DND-41 (cell line): ENCODE measurements at regions not wholly inside any gene's neighbourhood (a gene's known extent, or its start where the extent isn't known, plus 50 kb on each side); places are given as distances from the start of the nearest gene placed in this dataset.

ENCODE experiments used
- ATAC-seq: fragments of 200-7000 bp; cut with Tn5 transposase; 3 replicates; pipeline ENCODE4 v1.9.1; 2021; ENCODE audit warnings: low read depth; ENCODE audit not compliant: insufficient read depth
- DNase-seq: peaks from one replicate; pipeline ENCODE4 v3.0.0-alpha.2; 2020
- H2AFZ ChIP-seq: 2 replicates; pipeline ENCODE4 v1.6.0; 2012; ENCODE audit warnings: low read depth, low read length
- H3K27ac ChIP-seq: 2 replicates; pipeline ENCODE4 v1.5.1; 2012; ENCODE audit warnings: low read length, inconsistent platforms
- H3K27me3 ChIP-seq: fragments of 200-600 bp; sonication (generic); 2 replicates; pipeline ENCODE4 v1.6.0; 2012; ENCODE audit warnings: low read length, mild to moderate bottlenecking, inconsistent platforms; ENCODE audit not compliant: insufficient read depth, poor library complexity
- H3K36me3 ChIP-seq: 2 replicates; pipeline ENCODE4 v1.5.1; 2012; ENCODE audit warnings: low read length, inconsistent platforms; ENCODE audit not compliant: insufficient read depth
- H3K4me1 ChIP-seq: 2 replicates; pipeline ENCODE4 v1.5.1; 2012; ENCODE audit warnings: mild to moderate bottlenecking, low read length; ENCODE audit not compliant: insufficient read depth
- H3K4me2 ChIP-seq: 2 replicates; pipeline ENCODE4 v1.6.0; 2012; ENCODE audit warnings: mild to moderate bottlenecking, moderate library complexity, low read length, inconsistent platforms; ENCODE audit not compliant: insufficient read depth
- H3K4me3 ChIP-seq, 2 experiments: fragments of 200-600 bp in 1 of 2; shearing (Covaris generic) in 1 of 2; 2 replicates each; pipeline ENCODE4 v1.5.1; 2012 to 2016; ENCODE audit warnings: inconsistent platforms in 2 of 2, low read length in 2 of 2, mild to moderate bottlenecking in 2 of 2, low read depth in 1 of 2, moderate library complexity in 1 of 2
- H3K79me2 ChIP-seq: 2 replicates; pipeline ENCODE4 v1.6.0; 2012; ENCODE audit warnings: low read length, inconsistent platforms; ENCODE audit not compliant: insufficient read depth
- H3K9ac ChIP-seq: 2 replicates; pipeline ENCODE4 v1.6.0; 2012; ENCODE audit warnings: low read depth, mild to moderate bottlenecking, inconsistent platforms, low read length, moderate library complexity
- H3K9me3 ChIP-seq: 2 replicates; pipeline ENCODE4 v1.5.1; 2012; ENCODE audit warnings: low read length, moderate library complexity, mild to moderate bottlenecking, inconsistent platforms; ENCODE audit not compliant: insufficient read depth, severe bottlenecking
- H4K20me1 ChIP-seq: 2 replicates; pipeline ENCODE4 v1.6.0; 2012; ENCODE audit warnings: low read length; ENCODE audit not compliant: insufficient read depth
- EZH2 ChIP-seq: IDR thresholded peaks from 3 replicates; pipeline ENCODE4 v1.6.1; 2012; ENCODE audit warnings: borderline replicate concordance, low read depth, mild to moderate bottlenecking, moderate library complexity, low read length, inconsistent platforms; ENCODE audit not compliant: severe bottlenecking
- TF ChIP-seq, protein P1 (sequence below): IDR thresholded peaks from 2 replicates; pipeline ENCODE4 v1.5.1; 2012; ENCODE audit warnings: borderline replicate concordance, low read length, moderate library complexity, mild to moderate bottlenecking; ENCODE audit not compliant: poor library complexity, severe bottlenecking; ENCODE audit errors: extremely low read depth

DNA sequence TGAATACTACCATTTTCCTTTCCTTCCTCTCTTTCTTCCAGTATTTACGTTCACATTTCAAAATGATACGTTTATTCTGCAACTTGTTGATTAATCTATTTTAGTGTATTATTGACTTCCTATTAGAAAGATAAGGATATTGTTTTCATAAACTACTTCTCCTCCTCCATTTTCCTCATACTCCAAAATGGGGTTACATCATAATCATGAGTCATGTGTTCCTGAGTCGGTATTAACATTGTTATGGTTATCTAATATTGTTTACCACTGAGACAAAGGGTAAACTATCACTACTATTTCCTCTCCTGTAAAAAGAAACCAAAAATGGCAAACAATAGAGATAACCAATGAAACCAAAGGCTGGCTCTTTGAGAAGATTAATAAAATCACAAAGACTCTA lies 126.5 kb upstream of the CDYL start:
- TF ChIP-seq, protein P1, sequence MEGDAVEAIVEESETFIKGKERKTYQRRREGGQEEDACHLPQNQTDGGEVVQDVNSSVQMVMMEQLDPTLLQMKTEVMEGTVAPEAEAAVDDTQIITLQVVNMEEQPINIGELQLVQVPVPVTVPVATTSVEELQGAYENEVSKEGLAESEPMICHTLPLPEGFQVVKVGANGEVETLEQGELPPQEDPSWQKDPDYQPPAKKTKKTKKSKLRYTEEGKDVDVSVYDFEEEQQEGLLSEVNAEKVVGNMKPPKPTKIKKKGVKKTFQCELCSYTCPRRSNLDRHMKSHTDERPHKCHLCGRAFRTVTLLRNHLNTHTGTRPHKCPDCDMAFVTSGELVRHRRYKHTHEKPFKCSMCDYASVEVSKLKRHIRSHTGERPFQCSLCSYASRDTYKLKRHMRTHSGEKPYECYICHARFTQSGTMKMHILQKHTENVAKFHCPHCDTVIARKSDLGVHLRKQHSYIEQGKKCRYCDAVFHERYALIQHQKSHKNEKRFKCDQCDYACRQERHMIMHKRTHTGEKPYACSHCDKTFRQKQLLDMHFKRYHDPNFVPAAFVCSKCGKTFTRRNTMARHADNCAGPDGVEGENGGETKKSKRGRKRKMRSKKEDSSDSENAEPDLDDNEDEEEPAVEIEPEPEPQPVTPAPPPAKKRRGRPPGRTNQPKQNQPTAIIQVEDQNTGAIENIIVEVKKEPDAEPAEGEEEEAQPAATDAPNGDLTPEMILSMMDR: no peak
- no peak for TF ChIP-seq EZH2
- no peak overlapping the region for H2AFZ ChIP-seq
- H3K27me3 ChIP-seq: peaks cover 2% of the 10 kb centered on the region
- peaks cover 7% of the 10 kb centered on the region; the same call in 1 of the 2 replicates for H3K4me1 ChIP-seq
- no peaks in the 10 kb centered on the region for H3K79me2 ChIP-seq
- ATAC-seq: no peak
- H3K27ac ChIP-seq: no peak overlapping the region
- no peak overlapping the region for H3K4me2 ChIP-seq
- no peak overlapping the region for H3K9ac ChIP-seq
- no peaks in the 10 kb centered on the region for H3K9me3 ChIP-seq
- no peak overlapping the region for H3K4me3 ChIP-seq
- H4K20me1 ChIP-seq: no peaks in the 10 kb centered on the region
- no peak for DNase-seq
- H3K36me3 ChIP-seq: no peaks in the 10 kb centered on the region

DNA sequence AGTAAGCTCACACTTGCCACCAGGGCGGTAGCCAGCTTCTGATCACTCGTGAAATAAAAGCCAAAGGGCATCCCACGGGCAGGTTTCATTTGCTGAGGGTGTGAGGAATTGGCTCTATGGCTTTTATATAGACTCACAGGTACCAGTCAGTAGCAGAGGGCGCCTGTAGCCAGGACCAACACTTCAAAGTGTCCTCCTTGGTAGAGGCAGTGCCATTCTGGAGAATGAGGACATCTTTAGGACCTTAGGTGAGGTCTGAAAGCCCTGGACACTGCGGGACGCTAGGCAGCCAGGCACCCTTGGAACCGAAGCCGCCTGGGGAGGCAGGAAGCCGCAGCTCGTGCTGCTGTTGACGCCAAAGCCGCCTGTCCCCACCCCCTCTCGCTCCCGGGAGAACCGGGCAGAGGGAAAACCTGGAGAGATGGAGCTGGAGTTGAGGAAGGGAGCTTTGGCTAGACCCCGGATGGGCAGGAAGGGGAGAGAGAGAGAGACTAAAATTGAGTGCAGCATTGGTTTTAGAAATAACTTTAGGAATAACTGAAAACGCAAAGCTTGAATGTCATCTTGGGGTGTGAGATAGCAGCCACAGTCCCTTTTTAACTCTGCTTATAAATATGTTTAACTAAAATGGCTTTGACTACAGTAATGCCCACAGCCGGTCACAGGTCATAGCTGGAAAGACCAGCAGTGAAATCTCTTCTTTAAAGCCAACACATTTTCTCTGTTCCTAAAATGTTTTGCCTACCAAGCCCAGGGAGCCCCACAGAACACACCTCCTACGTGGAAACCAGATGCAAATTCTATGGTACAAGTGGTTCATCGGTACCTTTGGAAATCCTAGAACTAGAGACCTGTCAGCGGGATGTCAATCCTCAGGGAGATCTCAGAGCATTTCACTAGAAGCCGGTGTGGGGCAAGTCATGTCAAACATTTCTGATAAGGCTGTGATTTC lies 128.5 kb upstream of the CDYL start:
- H3K4me2 ChIP-seq: peak overlapping the region; percentile 54
- no peak overlapping the region for H3K9ac ChIP-seq
- peak; percentile 58 for DNase-seq
- H3K4me1 ChIP-seq: peaks cover 7% of the 10 kb centered on the region; the same call in 1 of the 2 replicates
- peaks cover 2% of the 10 kb centered on the region for H3K27me3 ChIP-seq
- no peak overlapping the region for H3K27ac ChIP-seq
- ATAC-seq: peak; percentile 69
- H2AFZ ChIP-seq: peak overlapping the region; percentile 55
- no peak overlapping the region for H3K4me3 ChIP-seq
- no peak for TF ChIP-seq EZH2
- TF ChIP-seq, protein P1: no peak
- H3K9me3 ChIP-seq: no peaks in the 10 kb centered on the region
- no peaks in the 10 kb centered on the region for H3K79me2 ChIP-seq
- no peaks in the 10 kb centered on the region for H3K36me3 ChIP-seq
- no peaks in the 10 kb centered on the region for H4K20me1 ChIP-seq

DNA sequence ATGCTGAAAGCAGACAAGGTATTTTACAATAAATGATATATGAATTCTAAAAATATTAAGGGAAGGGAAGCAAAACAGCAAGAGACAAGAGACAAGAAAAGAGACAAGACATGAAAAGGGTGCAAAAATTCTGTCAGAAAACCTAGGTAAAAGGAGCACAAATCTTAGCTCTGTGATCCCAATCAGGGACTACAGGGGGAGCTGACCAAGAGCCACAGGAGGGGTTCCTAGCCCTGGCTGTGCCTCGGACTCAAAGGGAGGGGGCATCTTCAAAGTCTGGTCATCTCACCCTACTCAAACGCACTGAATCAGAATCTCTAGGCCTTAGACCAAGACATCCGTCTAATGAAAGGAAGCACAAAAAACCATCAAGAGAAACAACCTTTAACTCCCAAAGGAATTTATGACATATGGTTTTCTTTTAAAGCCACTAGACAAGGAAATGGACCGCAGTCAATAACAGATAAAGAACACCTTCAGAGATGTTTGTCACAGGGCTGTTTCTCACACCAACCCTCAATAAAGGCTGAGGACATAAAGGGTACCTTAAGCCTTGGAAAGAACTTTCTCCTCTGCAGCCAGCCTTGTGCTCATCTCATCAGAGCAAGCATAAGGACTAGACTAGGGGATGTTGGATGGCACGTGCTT lies 130.4 kb upstream of the CDYL start:
- no peak for DNase-seq
- no peak overlapping the region for H3K9ac ChIP-seq
- H3K4me3 ChIP-seq: no peak overlapping the region
- no peak overlapping the region for H3K27ac ChIP-seq
- peaks cover 7% of the 10 kb centered on the region; the same call in 1 of the 2 replicates for H3K4me1 ChIP-seq
- peaks cover 7% of the 10 kb centered on the region for H3K27me3 ChIP-seq
- H3K9me3 ChIP-seq: no peaks in the 10 kb centered on the region
- no peak for ATAC-seq
- H2AFZ ChIP-seq: no peak overlapping the region
- no peaks in the 10 kb centered on the region for H4K20me1 ChIP-seq
- H3K4me2 ChIP-seq: no peak overlapping the region
- no peaks in the 10 kb centered on the region for H3K36me3 ChIP-seq
- TF ChIP-seq, protein P1: no peak
- H3K79me2 ChIP-seq: no peaks in the 10 kb centered on the region
